HG03135 (cell line): ENCODE measurements at regions not wholly inside any gene's neighbourhood (a gene's known extent, or its start where the extent isn't known, plus 50 kb on each side); places are given as distances from the start of the nearest gene placed in this dataset.

Source experiments
- ATAC-seq: cut with Tn5 transposase; IDR thresholded peaks from one replicate; pipeline ENCODE4 v1.9.1; 2021; ENCODE audit warnings: mild to moderate bottlenecking, moderate library complexity; ENCODE audit not compliant: unreplicated experiment

GRCh38 chr10:83564889-83565588 lies 574.3 kb upstream of the GHITM start:
- no peak for ATAC-seq

DNA sequence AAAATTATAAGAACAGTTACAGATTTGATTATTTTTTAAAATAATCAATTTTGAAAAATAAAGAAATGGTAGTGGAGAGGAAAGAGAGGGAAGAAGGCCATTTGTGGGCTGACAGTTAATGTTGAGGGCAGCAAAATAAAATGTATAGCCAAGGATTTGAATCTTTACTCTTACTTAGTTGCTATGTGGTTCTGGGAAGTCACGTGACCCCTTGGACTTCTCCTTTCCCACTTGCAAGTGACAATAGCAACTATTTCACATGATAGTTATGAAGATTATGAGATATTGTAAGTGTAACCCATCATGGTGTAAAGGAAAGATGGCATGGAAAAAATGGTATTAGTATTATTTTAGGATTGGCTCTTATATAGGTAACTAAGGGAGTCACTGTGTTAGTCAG lies 567.3 kb upstream of the GHITM start:
- no peak for ATAC-seq

GRCh38 chr10:83574770-83575169 lies 564.5 kb upstream of the GHITM start:
- no peak for ATAC-seq

GRCh38 chr10:83577421-83577820 lies 561.9 kb upstream of the GHITM start:
- ATAC-seq, result no peak

- no peak for ATAC-seq
These were observed 558.8 kb upstream of the GHITM start for GRCh38 chr10:83580373-83581012.

GRCh38 chr10:83582407-83583095 lies 556.8 kb upstream of the GHITM start:
- ATAC-seq, result no peak

DNA sequence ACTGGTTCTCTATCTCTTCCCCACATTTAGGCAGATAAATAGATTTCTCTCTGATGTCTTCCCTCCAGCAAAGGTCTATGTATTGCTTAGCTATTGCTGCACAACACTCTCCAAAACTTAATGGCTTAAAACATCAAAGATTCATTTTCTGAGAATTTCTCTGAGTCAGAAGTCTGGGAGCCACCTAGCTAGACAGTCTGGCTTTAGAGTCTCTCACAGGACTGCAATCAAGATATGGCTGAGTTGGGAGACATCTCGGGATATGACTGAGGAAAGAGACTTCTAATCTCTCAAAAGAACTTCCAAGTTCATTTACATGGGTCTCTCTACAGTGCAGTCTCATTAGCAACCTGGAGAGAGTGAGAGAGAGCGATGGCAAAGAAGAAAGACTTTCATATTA lies 553.6 kb upstream of the GHITM start:
- no peak for ATAC-seq

- no peak for ATAC-seq
These were observed 546.9 kb upstream of the GHITM start for GRCh38 chr10:83592337-83592935.

- ATAC-seq, result peak; percentile 92
These were observed 535.6 kb upstream of the GHITM start for GRCh38 chr10:83603708-83604107.

DNA sequence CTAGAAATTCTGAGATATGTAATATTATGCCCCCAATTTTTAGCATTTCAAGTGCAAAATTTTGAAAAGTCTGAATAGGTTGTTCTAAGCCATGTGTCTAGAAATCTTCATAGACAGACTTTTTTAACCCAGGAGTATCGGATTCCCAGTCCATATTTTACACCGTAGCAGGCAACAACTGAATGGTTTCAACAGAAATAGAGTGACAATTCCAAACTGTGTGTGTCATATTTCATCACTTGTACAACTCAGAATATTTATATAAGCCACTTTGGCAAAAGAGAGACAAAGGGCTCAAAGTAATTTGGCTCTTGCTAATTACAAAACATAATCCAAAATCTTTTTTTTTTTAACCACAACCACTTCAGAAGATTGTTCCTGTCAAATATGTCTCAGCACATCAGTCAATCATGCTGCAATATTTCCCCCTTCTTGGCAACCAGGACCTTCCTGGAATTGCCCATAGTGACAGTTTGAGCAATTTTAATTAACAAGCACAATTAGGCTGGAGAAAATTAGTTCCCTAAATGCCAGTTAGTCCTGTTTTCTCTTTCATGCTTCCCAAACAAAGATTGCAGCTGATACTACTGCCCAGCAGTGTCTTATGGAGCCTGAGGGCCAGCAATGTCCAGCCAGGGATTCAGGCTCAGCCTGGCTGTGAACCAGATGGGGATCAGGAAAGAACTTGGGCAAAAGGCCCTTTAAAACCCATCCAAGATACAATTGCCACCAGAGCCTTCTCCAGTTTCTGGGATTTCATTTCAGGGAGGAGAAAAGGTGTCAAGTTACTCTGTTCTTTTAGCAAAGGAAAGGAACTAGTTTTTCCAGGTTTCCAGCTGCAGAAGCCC lies 533.3 kb upstream of the GHITM start:
- ATAC-seq, result no peak

- no peak for ATAC-seq
These were observed 531.2 kb upstream of the GHITM start for GRCh38 chr10:83607959-83608745.

GRCh38 chr10:83612050-83612449 lies 527.3 kb upstream of the GHITM start:
- no peak for ATAC-seq

- ATAC-seq, result no peak
These were observed 526.6 kb upstream of the GHITM start for GRCh38 chr10:83612746-83613145.

GRCh38 chr10:83617172-83617571 lies 522.1 kb upstream of the GHITM start:
- ATAC-seq, result no peak

GRCh38 chr10:83617692-83618545 lies 521.4 kb upstream of the GHITM start:
- no peak for ATAC-seq

DNA sequence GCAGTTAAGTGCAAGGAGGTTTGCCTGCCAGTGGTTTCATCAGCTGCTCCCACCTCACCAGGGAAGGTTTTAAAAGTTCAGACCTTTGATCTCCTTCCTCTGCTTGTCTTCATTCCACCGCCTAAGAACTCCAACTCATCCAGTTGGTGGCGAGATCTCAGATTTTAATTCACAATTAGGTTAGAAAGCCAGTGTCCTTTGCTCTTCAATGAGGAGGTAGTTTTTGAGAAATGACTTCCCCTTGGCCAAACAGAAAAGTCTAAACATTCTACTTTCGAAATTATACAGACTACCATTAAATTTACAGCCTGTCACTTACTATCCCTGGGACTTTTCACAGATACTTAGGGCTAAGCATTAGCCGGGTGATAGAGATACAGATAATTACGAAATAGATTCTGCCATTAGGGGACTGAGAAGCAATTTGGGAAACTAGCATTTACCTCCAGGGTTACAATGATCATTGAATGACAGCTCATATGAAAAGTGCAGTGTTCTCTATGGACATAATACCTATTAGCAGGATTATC lies 513.4 kb upstream of the GHITM start:
- ATAC-seq, result no peak

GRCh38 chr10:83632701-83633100 lies 506.6 kb upstream of the GHITM start:
- ATAC-seq, result no peak

- ATAC-seq, result no peak
These were observed 505.8 kb upstream of the GHITM start for GRCh38 chr10:83633547-83633946.

DNA sequence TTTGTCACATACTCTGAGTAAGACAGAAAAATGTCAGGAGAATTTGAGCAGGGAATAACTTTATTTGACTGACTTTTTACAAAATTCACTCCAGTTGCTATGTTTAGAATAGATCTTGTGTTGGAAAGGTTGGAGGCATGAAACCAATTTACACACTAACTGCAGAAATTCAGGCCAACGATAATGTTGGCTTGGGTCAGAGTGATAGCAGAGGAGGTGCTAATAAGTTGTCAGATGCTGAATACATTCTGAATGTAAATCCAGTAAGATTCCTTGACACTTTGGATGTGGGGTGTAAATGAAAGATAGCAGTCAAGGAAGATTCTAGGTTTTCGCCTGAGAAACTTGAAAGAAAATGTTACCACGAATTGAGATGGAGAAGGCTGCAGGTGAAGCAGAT lies 502.5 kb upstream of the GHITM start:
- ATAC-seq, result no peak
